Ectodermal cell (in vitro differentiated cells): ENCODE measurements at regions not wholly inside any gene's neighbourhood (a gene's known extent, or its start where the extent isn't known, plus 50 kb on each side); places are given as distances from the start of the nearest gene placed in this dataset.

Experiments
- H3K27ac ChIP-seq: 2 replicates; pipeline ENCODE4 v1.7.0; 2013; ENCODE audit warnings: mild to moderate bottlenecking, low read depth, low read length; ENCODE audit not compliant: insufficient read depth, poor library complexity, severe bottlenecking
- H3K27me3 ChIP-seq: 2 replicates; pipeline ENCODE4 v1.7.0; 2013; ENCODE audit warnings: mild to moderate bottlenecking, low read length; ENCODE audit not compliant: insufficient read depth, control insufficient read depth, poor library complexity, severe bottlenecking
- H3K36me3 ChIP-seq: one replicate; pipeline ENCODE4 v1.7.0; 2013; ENCODE audit warnings: low read length; ENCODE audit not compliant: control insufficient read depth, insufficient read depth
- H3K4me1 ChIP-seq: one replicate; pipeline ENCODE4 v1.7.0; 2013; ENCODE audit warnings: low read length; ENCODE audit not compliant: control insufficient read depth, insufficient read depth
- H3K4me3 ChIP-seq: 2 replicates; pipeline ENCODE4 v1.7.0; 2013; ENCODE audit warnings: low read depth, low read length, control low read depth; ENCODE audit not compliant: insufficient read depth
- H3K9me3 ChIP-seq: 2 replicates; pipeline ENCODE4 v1.7.0; 2013; ENCODE audit warnings: mild to moderate bottlenecking, low read length, moderate library complexity; ENCODE audit not compliant: control insufficient read depth
- WGBS, 2 experiments: methylation state at CpG; one replicate each; pipeline ENCODE4 v1.1.7; 2013; ENCODE audit warnings: missing lambda C conversion rate in 2 of 2; 5-methylcytosine and 5-hydroxymethylcytosine counted together

GRCh38 chr11:92797874-92798273, 171.6 kb upstream of the MTNR1B start:
- H3K27ac ChIP-seq = no peak overlapping the region
- H3K9me3 ChIP-seq = no peaks in the 10 kb centered on the region
- peaks cover 13% of the 10 kb centered on the region for H3K4me1 ChIP-seq
- H3K27me3 ChIP-seq = no peaks in the 10 kb centered on the region
- no peaks in the 10 kb centered on the region for H3K36me3 ChIP-seq
- 95 to 97% methylated on average over 6 of the region's 6 CpGs for WGBS, 2 experiments
- H3K4me3 ChIP-seq = no peak overlapping the region

- Histone ChIP-seq H3K9me3 (no peaks in the 10 kb centered on the region), H3K36me3 (no peaks in the 10 kb centered on the region), H3K27ac (no peak overlapping the region), H3K4me1 (peaks cover 5% of the 10 kb centered on the region), H3K4me3 (no peak overlapping the region), H3K27me3 (no peaks in the 10 kb centered on the region)
- WGBS, 2 experiments = 94 to 95% methylated on average over 13 of the region's 13 CpGs
Observed at GRCh38 chr11:92801685-92802084, 167.8 kb upstream of the MTNR1B start.

GRCh38 chr11:92802644-92803043, 166.8 kb upstream of the MTNR1B start:
- Histone ChIP-seq H3K27me3 (no peaks in the 10 kb centered on the region), H3K4me1 (peaks cover 5% of the 10 kb centered on the region), H3K27ac (no peak overlapping the region), H3K36me3 (no peaks in the 10 kb centered on the region), H3K9me3 (no peaks in the 10 kb centered on the region), H3K4me3 (no peak overlapping the region)
- 91 to 94% methylated on average over 2 of the region's 2 CpGs for WGBS, 2 experiments

GRCh38 chr11:92803391-92803790, 166.1 kb upstream of the MTNR1B start:
- Histone ChIP-seq H3K4me3 (no peak overlapping the region), H3K4me1 (peaks cover 5% of the 10 kb centered on the region), H3K9me3 (no peaks in the 10 kb centered on the region), H3K27me3 (no peaks in the 10 kb centered on the region), H3K36me3 (no peaks in the 10 kb centered on the region), H3K27ac (no peak overlapping the region)
- 93 to 100% methylated on average over 1 of the region's 1 CpG for WGBS, 2 experiments

- no peak overlapping the region for H3K4me3 ChIP-seq
- peaks cover 5% of the 10 kb centered on the region for H3K4me1 ChIP-seq
- WGBS, 2 experiments = 83 to 88% methylated on average over 7 of the region's 7 CpGs
- no peaks in the 10 kb centered on the region for H3K9me3 ChIP-seq
- no peak overlapping the region for H3K27ac ChIP-seq
- no peaks in the 10 kb centered on the region for H3K36me3 ChIP-seq
- H3K27me3 ChIP-seq = no peaks in the 10 kb centered on the region
Observed at GRCh38 chr11:92804388-92804966, 165.0 kb upstream of the MTNR1B start.

GRCh38 chr11:92808022-92808421, 161.4 kb upstream of the MTNR1B start:
- no peaks in the 10 kb centered on the region for H3K36me3 ChIP-seq
- no peak overlapping the region for H3K27ac ChIP-seq
- H3K9me3 ChIP-seq = no peaks in the 10 kb centered on the region
- no peaks in the 10 kb centered on the region for H3K4me1 ChIP-seq
- no peak overlapping the region for H3K4me3 ChIP-seq
- no peaks in the 10 kb centered on the region for H3K27me3 ChIP-seq

GRCh38 chr11:92810423-92811064, 158.9 kb upstream of the MTNR1B start:
- H3K9me3 ChIP-seq = no peaks in the 10 kb centered on the region
- no peaks in the 10 kb centered on the region for H3K4me1 ChIP-seq
- H3K27me3 ChIP-seq = no peaks in the 10 kb centered on the region
- H3K36me3 ChIP-seq = no peaks in the 10 kb centered on the region
- 94 to 95% methylated on average over 5 to 6 of the region's 6 CpGs for WGBS, 2 experiments
- H3K4me3 ChIP-seq = no peak overlapping the region
- H3K27ac ChIP-seq = no peak overlapping the region

- Histone ChIP-seq H3K36me3 (no peaks in the 10 kb centered on the region), H3K4me3 (no peak overlapping the region), H3K27ac (no peak overlapping the region), H3K27me3 (no peaks in the 10 kb centered on the region), H3K9me3 (no peaks in the 10 kb centered on the region), H3K4me1 (no peaks in the 10 kb centered on the region)
- 91 to 94% methylated on average over 2 of the region's 2 CpGs for WGBS, 2 experiments
Observed at GRCh38 chr11:92811341-92811740, 158.1 kb upstream of the MTNR1B start.

GRCh38 chr11:92812841-92813240, 156.6 kb upstream of the MTNR1B start:
- H3K4me1 ChIP-seq = no peaks in the 10 kb centered on the region
- H3K27me3 ChIP-seq = no peaks in the 10 kb centered on the region
- H3K27ac ChIP-seq = no peak overlapping the region
- 86% methylated on average over 5 of the region's 5 CpGs for WGBS, 2 experiments
- no peaks in the 10 kb centered on the region for H3K36me3 ChIP-seq
- no peak overlapping the region for H3K4me3 ChIP-seq
- no peaks in the 10 kb centered on the region for H3K9me3 ChIP-seq

GRCh38 chr11:92819830-92820229, 149.6 kb upstream of the MTNR1B start:
- Histone ChIP-seq H3K27ac (no peak overlapping the region), H3K9me3 (no peaks in the 10 kb centered on the region), H3K36me3 (no peaks in the 10 kb centered on the region), H3K27me3 (no peaks in the 10 kb centered on the region), H3K4me3 (no peak overlapping the region), H3K4me1 (no peaks in the 10 kb centered on the region)
- 94 to 96% methylated on average over 2 of the region's 2 CpGs for WGBS, 2 experiments

GRCh38 chr11:92820860-92821259, 148.6 kb upstream of the MTNR1B start:
- Histone ChIP-seq H3K9me3 (no peaks in the 10 kb centered on the region), H3K36me3 (no peaks in the 10 kb centered on the region), H3K27me3 (no peaks in the 10 kb centered on the region), H3K4me1 (no peaks in the 10 kb centered on the region), H3K4me3 (no peak overlapping the region), H3K27ac (no peak overlapping the region)
